HCEC 1CT (cell line): ENCODE measurements at regions not wholly inside any gene's neighbourhood (a gene's known extent, or its start where the extent isn't known, plus 50 kb on each side); places are given as distances from the start of the nearest gene placed in this dataset.

Source experiments
- DNase-seq: peaks from one replicate; pipeline ENCODE4 v3.0.0-alpha.2; 2017

DNA sequence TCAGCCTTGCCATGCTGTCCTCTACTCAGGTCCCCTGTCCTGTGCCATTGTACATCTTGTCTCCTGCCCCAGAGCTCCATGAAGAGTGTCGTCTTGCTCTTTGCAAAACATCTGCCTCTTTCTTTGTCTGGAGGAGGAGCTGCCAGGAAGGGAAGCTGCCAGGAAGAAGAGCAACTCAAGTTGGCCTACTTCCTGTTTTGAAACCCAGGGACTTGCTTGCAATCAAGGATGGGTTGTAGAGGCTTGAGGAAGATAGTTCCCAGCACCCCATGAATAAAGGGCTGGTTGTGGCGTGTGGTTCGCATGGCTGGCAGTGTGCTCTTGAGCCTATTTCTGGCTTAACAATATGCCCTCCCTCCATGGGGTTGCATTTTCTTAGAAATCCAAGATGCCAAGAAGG is 53.0 kb upstream of the CPEB4 start:
- no peak for DNase-seq

DNA sequence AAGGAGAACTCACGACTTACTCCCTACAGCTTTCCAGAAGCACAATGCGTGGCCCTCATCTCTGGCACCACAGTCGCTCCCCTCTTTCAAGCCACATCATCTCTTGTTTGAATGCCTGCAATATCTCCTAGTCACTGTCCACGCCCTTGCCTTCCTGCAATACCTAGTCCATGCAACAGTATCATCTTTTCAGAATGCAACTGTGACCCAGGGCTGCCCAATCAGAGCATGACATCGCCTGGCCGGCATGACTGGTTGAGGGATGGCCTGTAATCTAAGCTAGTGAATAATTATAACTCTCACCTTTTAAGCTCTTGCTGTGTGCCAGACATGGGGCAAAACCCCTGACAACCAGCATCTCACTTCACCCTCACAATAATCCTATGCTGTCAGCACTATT is 52.5 kb upstream of the CPEB4 start:
- DNase-seq: no peak

DNA sequence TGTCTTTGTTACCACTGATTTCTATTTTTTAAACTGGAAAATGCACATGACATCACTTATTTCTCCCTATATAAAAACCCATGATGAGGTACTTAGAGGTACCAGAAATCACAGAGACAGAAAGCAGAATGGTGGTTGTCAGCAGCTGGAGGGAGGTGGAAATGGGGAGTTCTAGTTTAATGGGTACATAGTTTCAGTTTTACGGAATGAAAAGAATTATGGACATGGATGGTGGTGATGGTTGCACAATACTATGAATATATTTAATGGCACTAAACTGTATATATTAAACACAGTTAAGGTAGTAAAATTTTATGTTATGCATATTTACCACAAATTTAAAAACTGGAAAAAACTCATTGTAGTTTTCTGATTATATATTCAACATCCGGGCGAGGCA is 50.5 kb upstream of the CPEB4 start:
- DNase-seq: no peak
